ENCODE measurements at regions not wholly inside any gene's neighbourhood (a gene's known extent, or its start where the extent isn't known, plus 50 kb on each side); places are given as distances from the start of the nearest gene placed in this dataset.
A peak's percentile ranks its signal among the peaks of the same experiment; 100 is the strongest.

- DNase-seq (peak in 1 of 5 donors; percentile 43), FAIRE-seq (no peak)
- TF ChIP-seq, protein P1, sequence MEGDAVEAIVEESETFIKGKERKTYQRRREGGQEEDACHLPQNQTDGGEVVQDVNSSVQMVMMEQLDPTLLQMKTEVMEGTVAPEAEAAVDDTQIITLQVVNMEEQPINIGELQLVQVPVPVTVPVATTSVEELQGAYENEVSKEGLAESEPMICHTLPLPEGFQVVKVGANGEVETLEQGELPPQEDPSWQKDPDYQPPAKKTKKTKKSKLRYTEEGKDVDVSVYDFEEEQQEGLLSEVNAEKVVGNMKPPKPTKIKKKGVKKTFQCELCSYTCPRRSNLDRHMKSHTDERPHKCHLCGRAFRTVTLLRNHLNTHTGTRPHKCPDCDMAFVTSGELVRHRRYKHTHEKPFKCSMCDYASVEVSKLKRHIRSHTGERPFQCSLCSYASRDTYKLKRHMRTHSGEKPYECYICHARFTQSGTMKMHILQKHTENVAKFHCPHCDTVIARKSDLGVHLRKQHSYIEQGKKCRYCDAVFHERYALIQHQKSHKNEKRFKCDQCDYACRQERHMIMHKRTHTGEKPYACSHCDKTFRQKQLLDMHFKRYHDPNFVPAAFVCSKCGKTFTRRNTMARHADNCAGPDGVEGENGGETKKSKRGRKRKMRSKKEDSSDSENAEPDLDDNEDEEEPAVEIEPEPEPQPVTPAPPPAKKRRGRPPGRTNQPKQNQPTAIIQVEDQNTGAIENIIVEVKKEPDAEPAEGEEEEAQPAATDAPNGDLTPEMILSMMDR (IDR thresholded peaks at IDR 0.05; ENCODE audit: borderline replicate concordance, extremely low read depth, insufficient read depth) = no peak
- intact Hi-C loops (cut with DNase I) = no loop called here
- Histone ChIP-seq H3K9me3 (ENCODE audit: control insufficient read depth in 2 of 3, insufficient read depth in 1 of 3, low read length in 3 of 3) (no peaks in the 10 kb centered on the region), H3K36me3 (ENCODE audit: control insufficient read depth in 2 of 3, insufficient read depth in 3 of 3, low read length in 3 of 3) (no peaks in the 10 kb centered on the region), H3K4me3 (ENCODE audit: low read length in 3 of 3) (no peak overlapping the region), H3K27ac (ENCODE audit: low read depth in 2 of 2, low read length in 2 of 2) (no peak overlapping the region), H3K27me3 (ENCODE audit: control insufficient read depth, insufficient read depth, low read length) (no peaks in the 10 kb centered on the region), H3K9ac (ENCODE audit: low read length in 3 of 3) (no peak overlapping the region), H3K4me1 (ENCODE audit: control insufficient read depth in 2 of 3, insufficient read depth in 2 of 3, low read depth in 1 of 3, low read length in 3 of 3) (no peaks in the 10 kb centered on the region)
Observed at GRCh38 chr5:74464512-74465209, 175.9 kb downstream of the ENC1 start.

DNA sequence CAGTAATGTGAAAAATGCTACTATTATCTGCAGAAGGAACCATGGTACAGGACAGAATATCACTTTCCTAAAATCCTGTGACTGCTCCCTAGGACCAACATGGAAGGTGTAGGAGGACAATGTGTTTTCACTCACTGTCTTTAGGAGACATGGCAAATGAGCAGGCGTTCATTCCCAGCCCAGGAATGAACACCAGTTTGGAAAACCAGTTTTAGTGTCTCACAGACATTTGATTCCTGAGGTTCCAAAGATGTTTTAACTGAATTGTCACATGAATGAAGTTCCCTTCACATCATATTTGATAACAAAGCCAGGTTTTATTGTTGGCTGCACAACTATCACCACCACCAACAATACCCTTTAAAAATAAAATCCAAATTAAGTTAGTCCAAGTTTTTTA is 178.2 kb downstream of the ENC1 start:
- no peaks in the 10 kb centered on the region for H3K9me3 ChIP-seq (ENCODE audit: control insufficient read depth in 2 of 3, insufficient read depth in 1 of 3, low read length in 3 of 3)
- no peak overlapping the region for H3K4me3 ChIP-seq (ENCODE audit: low read length in 3 of 3)
- DNase-seq (no peak), FAIRE-seq (no peak)
- H3K9ac ChIP-seq (ENCODE audit: low read length in 3 of 3) = no peak overlapping the region
- intact Hi-C loops (cut with DNase I) = no loop called here
- H3K27me3 ChIP-seq (ENCODE audit: control insufficient read depth, insufficient read depth, low read length) = no peaks in the 10 kb centered on the region
- H3K4me1 ChIP-seq (ENCODE audit: control insufficient read depth in 2 of 3, insufficient read depth in 2 of 3, low read depth in 1 of 3, low read length in 3 of 3) = no peaks in the 10 kb centered on the region
- no peaks in the 10 kb centered on the region for H3K36me3 ChIP-seq (ENCODE audit: control insufficient read depth in 2 of 3, insufficient read depth in 3 of 3, low read length in 3 of 3)
- H3K27ac ChIP-seq (ENCODE audit: low read depth in 2 of 2, low read length in 2 of 2) = no peak overlapping the region
- TF ChIP-seq, protein P1 (IDR thresholded peaks at IDR 0.05; ENCODE audit: borderline replicate concordance, extremely low read depth, insufficient read depth) = no peak

DNA sequence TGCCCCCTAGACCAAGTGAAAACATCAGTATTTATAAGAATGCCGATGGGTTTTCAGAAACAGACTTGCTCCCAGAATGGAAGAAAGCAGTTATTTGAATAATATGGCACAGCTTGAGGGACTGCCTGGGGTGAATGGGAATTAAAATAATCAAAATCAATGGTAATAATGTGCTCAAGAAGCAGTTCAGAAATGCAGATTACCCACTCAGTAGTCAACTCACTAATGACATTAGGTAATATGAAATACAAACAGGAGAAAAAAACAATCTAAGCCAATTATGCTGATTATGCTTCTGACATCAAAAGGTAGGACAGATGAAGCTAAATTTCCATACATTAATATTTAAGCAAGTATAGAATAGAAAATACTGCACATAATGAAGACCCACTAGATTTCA is 179.3 kb downstream of the ENC1 start:
- Histone ChIP-seq H3K36me3 (ENCODE audit: control insufficient read depth in 2 of 3, insufficient read depth in 3 of 3, low read length in 3 of 3) (no peaks in the 10 kb centered on the region), H3K27me3 (ENCODE audit: control insufficient read depth, insufficient read depth, low read length) (no peaks in the 10 kb centered on the region), H3K4me1 (ENCODE audit: control insufficient read depth in 2 of 3, insufficient read depth in 2 of 3, low read depth in 1 of 3, low read length in 3 of 3) (no peaks in the 10 kb centered on the region), H3K9ac (ENCODE audit: low read length in 3 of 3) (no peak overlapping the region), H3K27ac (ENCODE audit: low read depth in 2 of 2, low read length in 2 of 2) (no peak overlapping the region), H3K9me3 (ENCODE audit: control insufficient read depth in 2 of 3, insufficient read depth in 1 of 3, low read length in 3 of 3) (no peaks in the 10 kb centered on the region), H3K4me3 (ENCODE audit: low read length in 3 of 3) (no peak overlapping the region)
- FAIRE-seq (no peak), DNase-seq (no peak)
- TF ChIP-seq, protein P1 (IDR thresholded peaks at IDR 0.05; ENCODE audit: borderline replicate concordance, extremely low read depth, insufficient read depth) = no peak
- intact Hi-C loops (cut with DNase I) = no loop called here

GRCh38 chr5:74460694-74461093 is 179.8 kb downstream of the ENC1 start:
- FAIRE-seq (no peak), DNase-seq (no peak)
- H3K9ac ChIP-seq (ENCODE audit: low read length in 3 of 3) = no peak overlapping the region
- intact Hi-C loops (cut with DNase I) = no loop called here
- no peak overlapping the region for H3K27ac ChIP-seq (ENCODE audit: low read depth in 2 of 2, low read length in 2 of 2)
- H3K4me1 ChIP-seq (ENCODE audit: control insufficient read depth in 2 of 3, insufficient read depth in 2 of 3, low read depth in 1 of 3, low read length in 3 of 3) = no peaks in the 10 kb centered on the region
- H3K36me3 ChIP-seq (ENCODE audit: control insufficient read depth in 2 of 3, insufficient read depth in 3 of 3, low read length in 3 of 3) = no peaks in the 10 kb centered on the region
- H3K9me3 ChIP-seq (ENCODE audit: control insufficient read depth in 2 of 3, insufficient read depth in 1 of 3, low read length in 3 of 3) = no peaks in the 10 kb centered on the region
- no peak overlapping the region for H3K4me3 ChIP-seq (ENCODE audit: low read length in 3 of 3)
- no peaks in the 10 kb centered on the region for H3K27me3 ChIP-seq (ENCODE audit: control insufficient read depth, insufficient read depth, low read length)
- TF ChIP-seq, protein P1 (IDR thresholded peaks at IDR 0.05; ENCODE audit: borderline replicate concordance, extremely low read depth, insufficient read depth) = no peak

Data from kidney (tissue), 13 donors.